SK-N-SH (cell line): ENCODE measurements at regions not wholly inside any gene's neighbourhood (a gene's known extent, or its start where the extent isn't known, plus 50 kb on each side); places are given as distances from the start of the nearest gene placed in this dataset.
A peak's percentile ranks its signal among the peaks of the same experiment; 100 is the strongest.

ENCODE experiments used
- CTCF ChIA-PET: fragments of 300-600, 350-600 bp; formaldehyde crosslinking; extraction: SDS; loops from one replicate; lab custom pipeline; 2021; lab: Yijun Ruan, JAX
- POLR2A ChIA-PET: fragments of 350-600 bp; sonication (Branson Sonifier 250); formaldehyde crosslinking; extraction: SDS; loops from one replicate; lab custom pipeline; 2020; ENCODE audit warnings: antibody characterized with exemption, inconsistent platforms; lab: Yijun Ruan, JAX
- DNase-seq: peaks from one replicate; pipeline ENCODE4 v3.0.0; 2012
- H2AFZ ChIP-seq: fragments of 200-600 bp; sonication (generic); 2 replicates; pipeline ENCODE4 v1.8.1; 2016; ENCODE audit warnings: antibody characterized with exemption, mild to moderate bottlenecking, low read depth
- H3F3A ChIP-seq: fragments of 200-600 bp; sonication (generic); replicated peaks from 2 replicates; pipeline ENCODE3; 2016; ENCODE audit warnings: antibody characterized with exemption, mild to moderate bottlenecking; ENCODE audit not compliant: insufficient read depth
- H3K27ac ChIP-seq, 2 experiments: fragments of 200-500 bp in 1 of 2; fragments of 200-600 bp in 1 of 2; sonication (Bioruptor generic) in 1 of 2; sonication (generic), shearing (Covaris generic) in 1 of 2; 2 replicates each; pipeline versions ENCODE4 v1.5.1 to v1.6.1; 2014 to 2016; ENCODE audit warnings: low read depth in 2 of 2, inconsistent platforms in 1 of 2, low read length in 1 of 2, mild to moderate bottlenecking in 1 of 2, mixed read lengths in 1 of 2
- H3K27me3 ChIP-seq: fragments of 200-600 bp; sonication (generic), shearing (Covaris generic); 2 replicates; pipeline ENCODE4 v1.6.1; 2016; ENCODE audit warnings: mixed run types; ENCODE audit not compliant: insufficient read depth
- H3K36me3 ChIP-seq, 2 experiments: fragments of 200-500 bp in 1 of 2; fragments of 200-600 bp in 1 of 2; sonication (Bioruptor generic) in 1 of 2; sonication (generic) in 1 of 2; replicated peaks in 1 of 2; 2 replicates each; pipeline versions ENCODE3 to v1.5.1; 2014 to 2016; ENCODE audit warnings: low read length in 1 of 2, mild to moderate bottlenecking in 1 of 2; ENCODE audit not compliant: insufficient read depth in 2 of 2, control insufficient read depth in 1 of 2
- H3K4me1 ChIP-seq, 2 experiments: fragments of 200-500 bp in 1 of 2; fragments of 200-600 bp in 1 of 2; sonication (Bioruptor generic) in 1 of 2; sonication (generic), shearing (Covaris generic) in 1 of 2; 2 replicates each; pipeline versions ENCODE4 v1.5.1 to v1.6.1; 2014 to 2016; ENCODE audit warnings: low read depth in 1 of 2, low read length in 1 of 2, mixed run types in 1 of 2; ENCODE audit not compliant: insufficient read depth in 2 of 2, control insufficient read depth in 1 of 2
- H3K4me2 ChIP-seq: fragments of 200-600 bp; sonication (generic), shearing (Covaris generic); 2 replicates; pipeline ENCODE4 v1.6.1; 2017; ENCODE audit warnings: mixed run types
- H3K4me3 ChIP-seq, 2 experiments: fragments of 200-500 bp in 1 of 2; fragments of 200-600 bp in 1 of 2; sonication (Bioruptor generic) in 1 of 2; sonication (generic), shearing (Covaris generic) in 1 of 2; 2 replicates each; pipeline versions ENCODE4 v1.5.1 to v1.8.1; 2014 to 2016; ENCODE audit warnings: low read depth in 2 of 2, inconsistent platforms in 1 of 2, low read length in 1 of 2, mild to moderate bottlenecking in 1 of 2, mixed read lengths in 1 of 2, moderate library complexity in 1 of 2
- H3K79me2 ChIP-seq: fragments of 200-600 bp; sonication (generic); 2 replicates; pipeline ENCODE4 v1.8.1; 2017; ENCODE audit warnings: mild to moderate bottlenecking; ENCODE audit not compliant: insufficient read depth
- H3K9ac ChIP-seq: fragments of 200-600 bp; sonication (generic); 2 replicates; pipeline ENCODE4 v1.6.1; 2017; ENCODE audit warnings: mixed run types
- H3K9me2 ChIP-seq: fragments of 200-600 bp; sonication (generic); 2 replicates; pipeline ENCODE4 v1.6.1; 2017; ENCODE audit warnings: mixed run types
- H3K9me3 ChIP-seq: fragments of 200-600 bp; sonication (generic); 2 replicates; pipeline ENCODE4 v1.6.1; 2017; ENCODE audit warnings: mixed run types, mild to moderate bottlenecking, moderate library complexity
- H4K20me1 ChIP-seq: fragments of 200-600 bp; sonication (generic); 2 replicates; pipeline ENCODE4 v1.6.1; 2017; ENCODE audit warnings: mild to moderate bottlenecking, mixed run types; ENCODE audit not compliant: insufficient read depth
- EP300 ChIP-seq, 2 experiments: IDR thresholded peaks; 2 replicates each; pipeline versions ENCODE4 v1.4.0 to v1.6.1; 2012; ENCODE audit warnings: borderline replicate concordance in 1 of 2, low read depth in 1 of 2, low read length in 1 of 2
- FOXJ3 ChIP-seq: sonication (generic); formaldehyde crosslinking; IDR thresholded peaks from 2 replicates; pipeline ENCODE4 v1.5.1; 2020; ENCODE audit warnings: mild to moderate bottlenecking, missing genetic modification reagents
- IRF3 ChIP-seq: fragments of 150-350 bp; IDR thresholded peaks from 2 replicates; pipeline ENCODE4 v1.6.1; 2016; ENCODE audit warnings: mild to moderate bottlenecking, low read depth, low read length
- JUND ChIP-seq: IDR thresholded peaks from 2 replicates; pipeline ENCODE4 v1.4.0; 2012
- MEF2A ChIP-seq: IDR thresholded peaks from 2 replicates; pipeline ENCODE4 v1.4.0; 2012; ENCODE audit warnings: low read depth, borderline replicate concordance
- MXI1 ChIP-seq: IDR thresholded peaks from 2 replicates; pipeline ENCODE4 v1.6.1; 2012; ENCODE audit warnings: mild to moderate bottlenecking, low read depth, low read length, improper control_type of control experiment
- PBX3 ChIP-seq: IDR thresholded peaks from 2 replicates; pipeline ENCODE4; 2012
- POLR2AphosphoS5 ChIP-seq: IDR thresholded peaks from 2 replicates; pipeline ENCODE4 v1.6.1; 2012; ENCODE audit warnings: low read depth, low read length
- RAD21 ChIP-seq: IDR thresholded peaks from 2 replicates; pipeline ENCODE4 v1.6.1; 2012; ENCODE audit warnings: mild to moderate bottlenecking, low read length
- TAF1 ChIP-seq: IDR thresholded peaks from 2 replicates; pipeline ENCODE4 v1.6.1; 2012; ENCODE audit warnings: low read depth, mild to moderate bottlenecking, low read length, moderate library complexity, borderline replicate concordance
- TEAD4 ChIP-seq: IDR thresholded peaks from 2 replicates; pipeline ENCODE4 v1.4.0; 2012; ENCODE audit warnings: mild to moderate bottlenecking, borderline replicate concordance; ENCODE audit not compliant: insufficient read depth
- USF1 ChIP-seq: IDR thresholded peaks from 2 replicates; pipeline ENCODE4 v1.4.0; 2012; ENCODE audit warnings: low read depth, borderline replicate concordance
- USF2 ChIP-seq: fragments of 150-350 bp; IDR thresholded peaks from 2 replicates; pipeline ENCODE4 v1.6.1; 2017; ENCODE audit warnings: antibody characterized with exemption, low read length, low read depth, borderline replicate concordance
- ZBTB33 ChIP-seq: IDR thresholded peaks from 2 replicates; pipeline ENCODE4 v1.4.0; 2012; ENCODE audit warnings: low read depth, borderline replicate concordance
- WGBS: methylation state at CpG from one replicate; pipeline ENCODE4 v1.1.6; 2017; ENCODE audit warnings: low lambda C conversion rate; 5-methylcytosine and 5-hydroxymethylcytosine counted together

GRCh38 chr14:71399057-71399487, 491.8 kb downstream of the PCNX1 start:
- Histone ChIP-seq H3K4me1 (peaks cover 12 to 31% of the 10 kb centered on the region in 2 experiments; a peak in 3 of 4 replicates), H3K4me3 (no peak overlapping the region), H3K4me2 (no peak overlapping the region), H3K9ac (no peak overlapping the region), H3K9me3 (no peaks in the 10 kb centered on the region), H3K27ac (no peak overlapping the region), H3K9me2 (no peaks in the 10 kb centered on the region), H3F3A (peaks cover 10% of the 10 kb centered on the region), H3K79me2 (peaks cover 84% of the 10 kb centered on the region), H4K20me1 (no peaks in the 10 kb centered on the region), H2AFZ (no peak overlapping the region), H3K36me3 (no peaks in the 10 kb centered on the region), H3K27me3 (no peaks in the 10 kb centered on the region)
- 97% methylated on average over 3 of the region's 3 CpGs for WGBS
- TF ChIP-seq EP300 (IDR thresholded peaks at IDR 0.05; ENCODE audit: borderline replicate concordance in 1 of 2, low read depth in 1 of 2, low read length in 1 of 2) (no peak), POLR2AphosphoS5 (no peak), RAD21 (no peak), ZBTB33 (no peak)
- ChIA-PET POLR2A (no interaction called here), CTCF (no interaction called here)
- DNase-seq, result no peak

- no peaks in the 10 kb centered on the region for H3K9me3 ChIP-seq
- peak overlapping the region; percentile 8; the same call in 1 of the 2 replicates for H2AFZ ChIP-seq
- H3K36me3 ChIP-seq, result no peaks in the 10 kb centered on the region
- H4K20me1 ChIP-seq, result no peaks in the 10 kb centered on the region
- H3K4me2 ChIP-seq, result peak overlapping the region; percentile 22
- POLR2A ChIA-PET, result no interaction called here
- CTCF ChIA-PET, result interaction anchor here (1.2 kb wide), 1 partner anchor 12 kb away, joined by 3 read pairs; no protein-coding TSS in a partner anchor
- DNase-seq, result no peak
- H3K9me2 ChIP-seq, result no peaks in the 10 kb centered on the region
- H3F3A ChIP-seq, result peaks cover 7% of the 10 kb centered on the region
- 48% methylated on average over 3 of the region's 3 CpGs for WGBS
- peaks cover 81% of the 10 kb centered on the region for H3K79me2 ChIP-seq
- peaks cover 12 to 26% of the 10 kb centered on the region in 2 experiments; a peak in 3 of 4 replicates for H3K4me1 ChIP-seq
- TF ChIP-seq USF2 (no peak), FOXJ3 (CRISPR knock-in tag) (no peak), TAF1 (peak; percentile 15; the same call in 1 of the 2 replicates), MEF2A (no peak), RAD21 (no peak), JUND (no peak), TEAD4 (0 out of 2 replicates have a peak, but pooled peaks have one; percentile 2), USF1 (no peak), MXI1 (no peak), PBX3 (0 out of 2 replicates have a peak, but pooled peaks have one; percentile 7), IRF3 (no peak)
- H3K4me3 ChIP-seq, result no peak overlapping the region; a peak in 1 of 4 replicates
- H3K27ac ChIP-seq, result peak overlapping the region; percentile 44 to 64
- H3K27me3 ChIP-seq, result no peaks in the 10 kb centered on the region
- peak overlapping the region; percentile 30; the same call in 1 of the 2 replicates for H3K9ac ChIP-seq
Observed at GRCh38 chr14:71400871-71401321, 493.6 kb downstream of the PCNX1 start.
